Lower leg skin (tissue), 4 donors: ENCODE measurements at regions not wholly inside any gene's neighbourhood (a gene's known extent, or its start where the extent isn't known, plus 50 kb on each side); places are given as distances from the start of the nearest gene placed in this dataset.

Source experiments
- DNase-seq, 2 donors: peaks; one replicate each; pipeline ENCODE4 v3.0.0-alpha.2; 2019; ENCODE audit warnings: low spot score in 2 of 2
- H3K4me3 ChIP-seq: fragments of 200-600 bp; sonication (generic); 2 replicates; pipeline ENCODE4 v1.5.1; 2017; ENCODE audit warnings: mild to moderate bottlenecking, low read depth; ENCODE audit not compliant: poor library complexity, severe bottlenecking
- POLR2A ChIP-seq, 2 donors: fragments of 450-650 bp; IDR thresholded peaks; one replicate each; pipeline ENCODE4 v1.6.1; 2016 to 2017; ENCODE audit warnings: antibody characterized with exemption in 2 of 2, mild to moderate bottlenecking in 1 of 2, moderate library complexity in 1 of 2
- WGBS, 2 donors: methylation state at CpG; one replicate each; pipeline ENCODE4 v1.1.5; 2018; 5-methylcytosine and 5-hydroxymethylcytosine counted together
- intact Hi-C: fragments of 100-400 bp; cut with DNase I; formaldehyde crosslinking; loops from one replicate; pipeline ENCODE4 v1.15.0; 2023; ENCODE audit warnings: low total_unique reads
- TF ChIP-seq, protein P1 (sequence below), 3 donors: fragments of 450-650 bp; IDR thresholded peaks; one replicate each; pipeline ENCODE4 v1.5.1; 2016; ENCODE audit warnings: antibody characterized with exemption in 3 of 3, mild to moderate bottlenecking in 3 of 3, moderate library complexity in 2 of 3

- no peak for DNase-seq
- 68 to 100% methylated on average over 1 to 4 of the region's 4 CpGs for WGBS, 2 donors
- H3K4me3 ChIP-seq = no peak overlapping the region
- TF ChIP-seq, protein P1, sequence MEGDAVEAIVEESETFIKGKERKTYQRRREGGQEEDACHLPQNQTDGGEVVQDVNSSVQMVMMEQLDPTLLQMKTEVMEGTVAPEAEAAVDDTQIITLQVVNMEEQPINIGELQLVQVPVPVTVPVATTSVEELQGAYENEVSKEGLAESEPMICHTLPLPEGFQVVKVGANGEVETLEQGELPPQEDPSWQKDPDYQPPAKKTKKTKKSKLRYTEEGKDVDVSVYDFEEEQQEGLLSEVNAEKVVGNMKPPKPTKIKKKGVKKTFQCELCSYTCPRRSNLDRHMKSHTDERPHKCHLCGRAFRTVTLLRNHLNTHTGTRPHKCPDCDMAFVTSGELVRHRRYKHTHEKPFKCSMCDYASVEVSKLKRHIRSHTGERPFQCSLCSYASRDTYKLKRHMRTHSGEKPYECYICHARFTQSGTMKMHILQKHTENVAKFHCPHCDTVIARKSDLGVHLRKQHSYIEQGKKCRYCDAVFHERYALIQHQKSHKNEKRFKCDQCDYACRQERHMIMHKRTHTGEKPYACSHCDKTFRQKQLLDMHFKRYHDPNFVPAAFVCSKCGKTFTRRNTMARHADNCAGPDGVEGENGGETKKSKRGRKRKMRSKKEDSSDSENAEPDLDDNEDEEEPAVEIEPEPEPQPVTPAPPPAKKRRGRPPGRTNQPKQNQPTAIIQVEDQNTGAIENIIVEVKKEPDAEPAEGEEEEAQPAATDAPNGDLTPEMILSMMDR (IDR thresholded peaks at IDR 0.05) = no peak
- TF ChIP-seq POLR2A (IDR thresholded peaks at IDR 0.05) = no peak
- intact Hi-C loops = no loop called here
Observed at GRCh38 chr2:185185044-185185443, 553.6 kb upstream of the FSIP2 start.

- H3K4me3 ChIP-seq = no peak overlapping the region
- 62 to 80% methylated on average over 3 of the region's 3 CpGs for WGBS, 2 donors
- TF ChIP-seq, protein P1 (IDR thresholded peaks at IDR 0.05) = no peak
- no peak for TF ChIP-seq POLR2A (IDR thresholded peaks at IDR 0.05)
- no peak for DNase-seq
- intact Hi-C loops = no loop called here
Observed at GRCh38 chr2:185187421-185187820, 551.2 kb upstream of the FSIP2 start.

GRCh38 chr2:185188656-185189055, 549.9 kb upstream of the FSIP2 start:
- TF ChIP-seq POLR2A (IDR thresholded peaks at IDR 0.05) = no peak
- TF ChIP-seq, protein P1 (IDR thresholded peaks at IDR 0.05) = no peak
- H3K4me3 ChIP-seq = no peak overlapping the region
- intact Hi-C loops = no loop called here
- no peak for DNase-seq

DNA sequence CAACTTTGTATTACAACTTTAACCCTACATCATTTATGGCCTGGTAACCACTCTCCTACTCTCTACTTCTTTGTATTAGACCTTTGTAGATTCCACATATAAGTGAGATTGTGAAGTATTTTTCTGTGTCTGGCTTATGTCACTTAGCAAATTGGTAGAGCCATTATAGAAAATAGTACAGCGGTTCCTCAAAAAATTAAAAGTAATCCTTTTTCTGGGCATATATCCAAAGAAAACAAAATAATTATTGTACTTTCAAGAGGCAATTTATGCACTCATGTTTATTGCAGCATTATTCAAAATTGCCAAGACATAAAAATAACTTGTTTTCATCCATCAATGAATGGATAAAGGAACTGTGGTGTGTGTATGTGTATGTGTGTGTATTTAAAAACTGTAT, 537.5 kb upstream of the FSIP2 start:
- intact Hi-C loops = no loop called here
- TF ChIP-seq POLR2A (IDR thresholded peaks at IDR 0.05) = no peak
- TF ChIP-seq, protein P1 (IDR thresholded peaks at IDR 0.05) = no peak
- WGBS, 2 donors = 27 to 38% methylated on average over 1 of the region's 1 CpG
- no peak overlapping the region for H3K4me3 ChIP-seq
- no peak for DNase-seq

- H3K4me3 ChIP-seq = no peak overlapping the region
- TF ChIP-seq, protein P1 (IDR thresholded peaks at IDR 0.05) = no peak
- TF ChIP-seq POLR2A (IDR thresholded peaks at IDR 0.05) = no peak
- DNase-seq = no peak
- intact Hi-C loops = no loop called here
- 57 to 59% methylated on average over 2 of the region's 2 CpGs for WGBS, 2 donors
Observed at GRCh38 chr2:185202381-185202780, 536.2 kb upstream of the FSIP2 start.

GRCh38 chr2:185202945-185203528, 535.6 kb upstream of the FSIP2 start:
- no peak for DNase-seq
- no peak overlapping the region for H3K4me3 ChIP-seq
- WGBS, 2 donors = 49 to 50% methylated on average over 3 of the region's 3 CpGs
- intact Hi-C loops = no loop called here
- TF ChIP-seq, protein P1 (IDR thresholded peaks at IDR 0.05) = no peak
- TF ChIP-seq POLR2A (IDR thresholded peaks at IDR 0.05) = no peak
